ENCODE measurements at regions not wholly inside any gene's neighbourhood (a gene's known extent, or its start where the extent isn't known, plus 50 kb on each side); places are given as distances from the start of the nearest gene placed in this dataset.
"Not testable (repeated sequence)": the region's sequence is repeated elsewhere in the genome, so short reads cannot be mapped to it uniquely, and the experiment has no call there.

DNA sequence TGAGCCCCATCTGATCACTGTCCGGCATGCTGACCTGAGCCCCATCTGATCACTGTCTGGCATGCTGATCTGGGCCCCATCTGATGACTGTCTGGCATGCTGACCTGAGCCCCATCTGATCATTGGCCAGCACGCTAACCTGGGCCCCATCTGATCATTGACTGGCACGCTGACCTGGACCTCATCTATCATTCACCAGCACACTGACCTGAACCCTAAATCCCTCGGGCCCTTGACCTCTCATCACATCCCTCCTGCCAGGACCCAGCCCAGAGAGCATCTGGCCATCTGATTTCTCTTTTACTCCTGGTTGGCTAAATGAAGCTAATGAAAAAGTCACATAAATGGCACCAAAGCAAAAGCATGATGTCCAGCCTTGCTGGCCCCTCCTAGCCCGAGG, 207.1 kb downstream of the NDUFA10 start:
- no peak for DNase-seq

DNA sequence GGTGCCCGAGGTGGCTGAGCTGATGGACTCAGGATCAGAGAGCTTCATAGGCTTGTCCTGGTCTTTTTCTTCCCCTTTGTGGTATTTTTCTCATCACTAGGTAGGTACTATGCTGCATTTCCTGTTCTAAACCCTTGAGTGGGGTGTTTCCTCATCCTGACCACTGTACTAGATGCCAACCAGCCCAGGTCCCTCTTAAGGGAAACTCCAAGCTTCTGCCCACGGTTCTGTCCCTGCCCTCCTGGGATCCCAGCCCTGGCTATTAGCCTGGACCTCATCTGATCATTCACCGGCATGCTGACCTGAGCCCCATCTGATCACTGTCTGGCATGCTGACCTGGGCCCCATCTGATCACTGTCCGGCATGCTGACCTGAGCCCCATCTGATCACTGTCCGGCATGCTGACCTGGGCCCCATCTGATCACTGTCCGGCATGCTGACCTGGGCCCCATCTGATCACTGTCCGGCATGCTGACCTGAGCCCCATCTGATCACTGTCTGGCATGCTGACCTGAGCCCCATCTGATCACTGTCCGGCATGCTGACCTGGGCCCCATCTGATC, 207.6 kb downstream of the NDUFA10 start:
- not testable (repeated sequence) for DNase-seq

DNA sequence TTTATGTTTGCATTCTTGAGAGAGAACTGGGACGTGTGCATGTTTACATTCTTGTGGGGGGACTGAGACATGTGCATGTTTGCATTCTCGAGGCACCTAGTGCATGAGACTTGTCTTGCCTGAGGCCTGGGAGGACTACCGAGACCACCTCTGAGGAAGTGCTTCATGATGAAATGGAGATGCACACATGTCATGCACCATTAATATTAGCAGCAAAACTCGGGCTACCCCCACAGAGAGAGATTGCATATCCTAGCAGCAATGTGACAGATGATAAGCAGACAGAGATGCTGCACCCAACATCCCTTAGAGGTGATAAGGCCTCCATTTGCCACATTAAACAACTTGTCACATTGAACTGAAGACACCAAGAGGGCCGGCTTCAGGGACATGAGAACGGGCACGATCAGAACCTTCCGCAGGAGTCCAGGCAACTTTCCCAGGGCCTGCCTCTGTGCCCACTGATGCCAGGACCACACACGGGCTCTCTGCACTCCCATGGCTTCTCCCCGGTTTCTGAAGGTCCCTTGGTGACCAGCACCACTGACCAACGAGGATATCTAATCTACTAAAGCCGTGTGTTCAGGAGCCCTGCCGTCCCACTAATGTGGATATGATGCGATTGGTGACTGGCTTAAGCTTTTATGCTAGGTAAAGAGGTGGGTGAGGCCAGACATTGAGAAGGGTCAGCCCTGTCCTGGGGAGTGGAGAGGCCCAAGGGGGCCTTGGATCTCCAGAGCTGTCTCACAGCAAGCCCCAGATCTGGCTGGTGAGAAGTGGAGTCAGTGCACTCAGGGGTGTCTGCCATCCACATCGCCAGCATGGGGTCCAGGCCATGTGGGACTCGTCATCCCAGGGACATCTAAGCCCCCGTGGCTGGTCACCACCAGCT, 208.3 kb downstream of the NDUFA10 start:
- DNase-seq: peak; percentile 35

DNA sequence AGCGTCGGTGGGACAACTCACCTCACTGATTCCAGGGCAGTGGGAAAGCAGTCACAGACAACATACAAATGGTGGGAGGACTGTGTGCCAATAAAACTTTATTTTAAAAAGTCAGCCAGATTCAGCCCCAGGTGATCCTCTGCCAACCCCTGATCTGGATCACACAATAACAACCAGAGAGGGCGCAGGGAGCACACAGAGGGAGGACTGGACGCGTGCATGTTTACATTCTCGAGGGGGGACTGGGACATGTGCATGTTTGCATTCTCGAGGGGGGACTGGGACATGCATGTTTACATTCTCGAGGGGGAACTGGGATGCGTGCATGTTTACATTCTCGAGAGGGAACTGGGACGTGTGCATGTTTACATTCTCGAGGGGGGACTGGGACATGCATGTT, 209.5 kb downstream of the NDUFA10 start:
- peak; percentile 37 for DNase-seq

DNA sequence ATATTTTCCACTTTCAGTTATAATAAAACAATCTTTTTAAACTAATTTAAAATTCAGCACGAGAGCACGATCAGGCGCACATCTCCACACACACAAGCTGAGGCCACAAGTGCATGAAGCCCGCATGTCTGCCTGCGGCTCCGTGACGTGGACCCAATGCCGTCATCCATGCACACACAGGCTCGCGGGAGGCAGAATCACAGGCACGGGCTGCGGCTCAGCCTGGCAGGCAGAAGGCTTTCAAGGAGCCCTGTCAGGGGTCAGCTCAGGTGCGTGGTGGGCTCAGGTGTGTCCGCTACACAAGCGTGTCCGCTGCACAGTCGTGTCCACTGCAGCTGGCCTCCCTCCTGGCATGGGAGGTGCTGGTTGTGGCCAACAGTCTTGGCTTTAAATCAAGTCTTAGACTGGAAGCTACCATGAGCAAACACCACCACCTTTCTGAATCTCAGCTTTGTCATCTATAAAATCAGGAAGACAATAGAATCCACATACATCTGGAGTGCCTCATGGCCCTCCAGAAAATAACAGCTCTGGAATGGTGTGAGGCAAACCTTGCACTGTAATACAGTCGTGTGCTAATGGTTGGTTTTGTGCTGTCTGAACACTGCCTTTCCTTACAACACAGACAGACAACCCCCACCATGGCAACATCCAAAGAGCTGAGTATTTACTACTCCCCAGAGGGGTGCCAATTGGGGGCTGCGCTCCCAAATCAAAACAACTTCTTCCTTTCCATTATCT, 210.1 kb downstream of the NDUFA10 start:
- DNase-seq: peak; percentile 52

DNA sequence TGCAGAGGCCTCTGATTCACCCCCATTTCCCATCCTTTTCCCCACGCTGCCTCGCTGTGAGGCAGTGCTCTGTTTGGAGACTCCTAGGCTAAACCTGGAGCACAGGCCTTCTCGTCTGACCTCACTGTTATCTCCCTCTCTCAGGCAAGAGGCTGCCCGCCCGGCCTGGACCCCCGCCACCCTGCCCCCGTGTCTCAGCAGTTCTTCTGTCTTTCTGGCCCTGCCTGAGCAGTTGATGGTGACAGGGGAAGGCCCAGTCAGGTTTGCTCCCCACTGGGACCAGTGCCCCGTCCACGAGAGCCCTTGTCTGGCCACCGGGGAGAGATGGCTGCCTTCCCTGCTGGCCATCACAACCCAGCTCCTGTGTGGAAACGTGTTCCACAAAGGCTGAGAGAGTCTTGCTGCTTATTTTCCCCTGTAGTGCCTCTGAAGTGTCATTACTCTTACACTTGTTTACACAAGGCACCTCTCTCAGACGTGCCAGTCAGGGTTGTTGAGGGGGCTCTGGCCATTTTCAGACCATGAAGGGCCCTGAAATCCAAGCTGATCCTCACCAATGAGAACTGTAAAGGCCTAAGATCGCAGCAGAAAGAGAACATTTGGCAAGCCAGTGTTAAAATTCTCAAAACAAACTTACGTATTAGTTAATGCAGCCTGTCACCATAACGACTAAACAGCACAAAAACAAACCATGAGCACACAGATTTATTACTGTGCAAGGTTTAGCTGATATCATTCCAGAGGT, 210.9 kb downstream of the NDUFA10 start:
- DNase-seq: peak; percentile 36

DNA sequence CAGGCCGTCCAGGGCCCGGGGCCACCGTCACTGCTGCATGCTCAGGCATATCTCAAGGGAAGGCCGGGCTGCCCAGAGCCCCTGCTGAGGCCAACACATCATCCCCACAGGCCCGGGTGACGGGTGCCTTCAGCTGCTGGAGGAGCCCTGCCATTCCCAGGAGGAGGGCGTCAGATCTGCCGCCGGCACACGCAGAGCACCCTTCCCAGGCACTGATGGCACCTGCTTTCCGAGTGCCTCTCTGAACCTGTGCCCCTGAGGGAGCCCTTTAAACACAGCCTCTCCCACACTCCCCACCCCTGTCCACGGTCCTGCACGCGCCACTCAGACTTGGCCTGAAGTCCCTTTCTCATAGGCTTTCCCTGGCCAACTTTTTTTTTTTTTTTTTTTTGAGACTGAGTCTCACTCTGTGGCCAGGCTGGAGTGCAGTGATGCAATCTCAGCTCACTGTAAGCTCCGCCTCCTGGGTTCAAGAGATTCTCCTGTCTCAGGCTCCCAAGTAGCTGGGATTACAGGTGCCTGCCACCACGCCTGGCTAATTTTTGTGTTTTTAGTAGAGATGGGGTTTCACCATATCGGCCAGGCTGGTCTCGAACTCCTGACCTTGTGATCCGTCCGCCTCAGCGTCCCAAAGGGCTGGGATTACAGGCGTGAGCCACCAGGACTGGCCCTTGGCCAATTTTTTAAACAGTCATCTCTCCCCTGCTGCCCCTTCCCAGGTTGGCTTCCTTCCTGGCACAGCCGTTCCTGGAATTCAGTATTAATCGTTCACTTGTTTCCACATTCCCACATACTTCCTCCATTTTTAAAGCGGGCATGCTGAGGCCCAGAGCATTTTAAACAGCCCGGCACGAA, 211.7 kb downstream of the NDUFA10 start:
- DNase-seq: no peak

DNA sequence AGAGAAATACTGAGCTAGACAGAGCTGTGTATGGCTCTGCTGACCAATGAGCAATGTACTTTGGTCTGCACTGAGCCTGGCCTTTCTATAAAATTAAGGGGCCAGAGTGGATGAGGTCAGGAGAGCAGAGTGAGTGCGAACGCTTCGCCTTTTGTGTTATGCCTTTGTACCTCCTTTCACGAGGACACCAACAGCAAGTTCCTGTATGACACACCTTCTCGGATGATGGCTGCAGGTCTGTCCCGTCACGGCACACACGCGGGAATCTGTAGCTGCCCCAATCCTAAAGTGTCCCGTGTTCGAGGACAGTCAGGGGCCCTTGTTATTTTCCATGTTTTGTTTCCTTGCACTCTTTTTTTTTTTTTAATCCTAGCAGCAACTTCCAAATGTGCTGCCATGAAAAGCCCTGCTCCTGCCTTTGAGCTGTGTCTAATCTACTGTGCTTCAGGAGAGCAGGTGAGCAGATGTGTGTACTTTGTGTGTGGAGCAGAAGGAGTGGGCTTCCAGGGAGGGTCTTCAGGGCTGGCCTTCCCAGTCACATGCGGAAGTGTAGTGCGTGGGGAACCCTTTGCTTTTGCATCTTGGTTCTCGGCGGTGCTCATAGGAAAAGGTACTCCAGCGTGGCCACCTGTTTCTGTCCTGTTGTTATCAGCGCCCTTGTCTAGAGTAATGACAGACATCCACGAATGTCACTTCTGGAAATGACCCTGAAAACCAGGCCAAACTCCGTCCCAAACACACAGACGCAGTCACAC, 213.2 kb downstream of the NDUFA10 start:
- no peak for DNase-seq

DNA sequence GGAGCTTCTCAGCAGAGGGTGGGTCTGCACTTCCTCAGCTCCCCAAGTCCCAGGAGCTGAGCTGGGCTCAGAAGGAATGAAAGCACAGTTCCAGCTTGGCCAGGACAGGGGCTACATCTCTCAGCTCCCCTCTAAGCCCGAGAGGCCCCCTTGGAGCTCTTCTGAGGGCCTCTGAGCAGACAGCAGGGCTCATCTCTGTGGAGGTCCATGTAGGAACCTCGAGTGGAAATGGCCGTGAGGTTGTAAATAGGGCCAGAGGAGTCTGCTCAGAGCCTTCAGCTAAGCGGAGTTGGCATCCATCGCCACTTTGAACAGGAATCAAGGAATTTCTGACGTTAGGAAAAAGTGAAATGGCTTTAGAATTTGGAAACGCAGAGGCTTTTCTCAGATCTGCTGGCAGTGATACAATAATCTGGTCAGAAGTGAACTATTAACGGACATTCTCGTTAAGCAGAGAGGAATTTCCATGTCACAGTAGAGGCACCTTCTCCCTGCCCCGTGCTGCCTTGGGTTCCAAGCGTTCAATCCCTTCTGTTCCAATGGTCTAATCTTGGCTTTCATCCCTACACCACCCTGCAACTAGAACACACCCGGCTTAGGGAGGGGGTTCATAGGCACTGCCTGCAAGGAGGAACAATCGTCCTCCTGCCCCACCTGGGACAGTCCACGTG, 213.9 kb downstream of the NDUFA10 start:
- DNase-seq: peak; percentile 35

DNA sequence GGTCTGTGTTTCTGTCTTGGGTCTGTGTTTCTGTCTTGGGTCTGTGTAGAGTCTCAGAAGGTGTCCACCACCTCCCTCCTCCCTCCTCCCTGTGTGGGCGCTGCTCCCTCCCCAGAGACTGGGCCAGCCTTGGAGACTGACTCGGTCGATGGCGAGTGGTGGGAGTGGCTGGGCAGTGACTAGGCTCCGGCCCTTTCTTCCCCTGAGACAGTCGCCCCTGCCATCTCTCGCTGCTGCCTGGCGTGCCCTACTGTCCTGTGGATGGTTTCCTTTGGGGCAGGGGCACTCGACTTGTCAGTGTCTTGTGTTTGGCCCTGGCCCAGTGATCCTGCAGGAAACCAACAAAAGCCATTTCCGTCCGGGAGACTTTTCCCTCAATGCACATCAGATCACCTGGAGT, 215.8 kb downstream of the NDUFA10 start:
- DNase-seq: peak; percentile 40

DNA sequence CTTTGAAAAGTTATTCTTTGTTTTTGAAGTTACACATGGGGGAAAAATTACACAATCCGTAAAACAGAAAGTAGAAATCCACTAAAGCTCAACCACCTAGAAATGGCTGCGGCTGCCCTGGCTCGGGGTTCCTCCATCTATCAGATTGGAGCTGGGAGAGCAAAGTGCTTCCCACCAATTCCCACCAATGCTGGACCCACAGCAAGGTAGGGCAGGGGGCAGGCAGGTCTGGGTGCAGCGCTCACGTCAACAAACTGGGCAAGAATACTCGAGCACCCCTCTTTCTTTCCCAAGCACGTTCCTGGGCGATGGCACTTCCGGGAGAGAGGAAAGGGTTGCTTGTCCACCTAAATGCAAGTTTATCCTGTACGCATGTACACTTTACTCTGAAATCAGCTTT, 217.6 kb downstream of the NDUFA10 start:
- DNase-seq: peak; percentile 42

DNA sequence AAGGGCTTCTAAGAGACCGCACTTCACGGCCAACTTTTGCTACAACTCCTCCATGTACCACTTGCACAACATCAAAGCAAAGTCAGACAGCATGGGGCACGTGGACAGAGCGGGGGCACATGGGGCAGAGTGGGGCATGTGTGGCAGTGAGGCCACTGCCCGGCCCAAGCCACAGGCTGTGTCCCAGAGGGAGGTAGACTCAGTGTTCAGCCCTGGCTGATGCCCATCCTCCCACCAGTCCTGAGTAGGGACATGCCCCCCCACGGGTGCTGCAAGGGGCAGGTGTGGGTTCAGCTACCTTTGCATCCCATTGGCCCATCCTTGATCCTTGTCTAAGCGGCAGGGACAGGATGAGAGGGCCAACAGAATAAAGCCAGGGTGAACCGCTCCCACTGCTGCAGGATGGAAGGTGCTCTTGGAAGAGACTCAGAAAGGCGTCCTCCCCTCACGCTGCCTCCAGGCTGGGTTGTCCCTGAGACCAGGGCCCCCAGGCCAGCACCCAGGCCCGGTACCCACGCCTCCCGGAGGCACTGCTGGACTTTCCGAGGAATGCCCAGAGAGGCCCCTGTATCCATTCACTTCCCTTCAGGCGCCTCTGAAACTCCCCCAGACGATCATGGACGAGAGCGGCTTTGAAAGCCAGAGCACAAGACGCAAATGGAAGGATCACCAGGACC, 218.2 kb downstream of the NDUFA10 start:
- peak; percentile 43 for DNase-seq

DNA sequence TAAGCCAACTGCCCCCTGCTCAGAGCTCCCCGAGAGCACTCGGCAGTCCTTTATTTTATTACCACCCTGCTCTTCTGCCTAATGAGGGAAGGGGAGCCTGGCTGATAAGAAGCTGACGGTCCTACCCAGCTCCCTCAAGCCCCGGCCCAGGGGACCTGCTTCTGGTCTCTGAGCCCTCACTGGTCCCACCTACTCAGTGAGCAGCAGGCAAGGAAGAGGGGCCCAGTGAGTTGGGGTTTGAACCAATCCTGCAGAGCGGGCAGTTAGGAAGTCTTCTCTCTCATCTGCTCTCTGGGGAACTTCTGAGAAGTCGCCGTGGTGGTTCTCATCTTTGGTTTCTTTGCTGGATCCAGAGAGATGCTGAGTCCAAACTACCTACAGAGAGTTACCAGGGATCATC, 218.9 kb downstream of the NDUFA10 start:
- no peak for DNase-seq

DNA sequence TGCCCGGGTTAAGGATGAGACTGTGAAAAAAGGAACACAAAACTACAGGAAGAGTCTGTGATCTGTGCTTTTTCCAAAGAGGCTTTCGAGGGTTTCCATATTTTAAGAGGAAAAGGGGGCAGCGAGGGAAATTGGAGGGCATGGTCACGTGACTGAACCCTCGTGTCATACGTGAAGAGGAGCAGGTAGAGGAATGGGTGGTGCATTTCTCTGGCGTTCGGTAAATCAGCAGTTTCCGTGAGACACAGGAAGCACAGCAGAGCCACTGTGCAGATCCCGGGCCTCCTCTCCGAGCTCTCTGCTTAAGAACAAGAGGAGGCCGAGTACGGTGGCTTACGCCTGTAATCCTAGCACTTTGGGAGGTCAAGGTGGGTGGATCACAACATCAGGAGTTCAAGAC, 219.7 kb downstream of the NDUFA10 start:
- no peak for DNase-seq

DNA sequence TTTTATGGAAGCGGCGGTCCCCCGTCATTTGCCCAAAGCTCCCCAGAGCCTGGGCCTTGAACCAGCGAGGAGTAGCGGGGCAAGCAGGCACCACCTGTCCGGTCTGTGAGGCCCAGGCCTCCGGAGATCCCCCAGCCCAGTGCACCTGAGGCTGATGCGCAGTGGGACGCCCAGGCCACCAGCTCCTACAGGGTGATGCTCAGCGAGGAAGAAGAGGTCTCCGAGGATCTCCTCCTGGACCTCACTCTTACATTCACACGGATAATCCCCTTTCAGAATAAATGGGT, 220.2 kb downstream of the NDUFA10 start:
- DNase-seq: no peak

DNA sequence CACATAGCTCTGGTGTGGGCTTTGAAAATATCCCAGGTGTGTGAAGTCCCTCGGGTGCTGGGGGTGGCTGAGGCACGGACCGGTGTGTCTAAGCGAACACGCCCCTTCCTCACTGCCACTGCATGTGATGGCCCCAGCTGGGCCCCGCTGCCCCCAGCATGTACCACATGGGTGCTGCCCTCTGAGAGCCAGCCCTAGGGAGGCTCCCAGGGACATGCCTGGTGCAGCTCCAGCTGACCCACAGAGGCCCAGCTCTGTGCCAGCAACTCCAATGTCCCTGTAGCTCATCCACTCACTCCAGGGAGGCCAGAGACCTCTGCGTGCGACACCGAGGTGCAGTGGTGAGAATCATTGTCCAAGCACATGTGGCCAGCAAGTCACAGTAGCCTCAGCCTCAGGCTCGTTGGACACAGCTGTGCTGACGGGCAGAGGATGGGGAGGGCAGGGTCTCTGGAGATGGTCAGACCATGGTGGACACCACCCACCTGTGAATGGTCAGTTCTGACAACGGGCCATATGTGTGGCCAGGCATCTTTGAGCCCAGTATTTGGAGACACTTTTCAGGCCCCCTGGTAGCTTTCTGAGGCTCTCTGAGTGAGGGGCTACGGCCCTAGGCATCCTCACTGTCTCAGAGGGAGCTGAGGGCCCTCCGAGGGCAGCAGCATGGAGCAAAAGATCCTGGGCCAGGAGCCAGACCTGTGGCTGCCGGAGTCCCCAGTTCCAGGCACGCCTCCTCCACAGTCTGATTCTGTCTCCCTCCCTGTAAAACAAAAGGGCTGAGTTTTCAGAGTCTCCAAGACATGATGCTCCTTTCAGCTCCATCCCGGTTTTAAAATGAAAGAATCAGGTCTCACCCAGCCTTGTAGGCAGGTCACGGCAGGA, 220.7 kb downstream of the NDUFA10 start:
- peak; percentile 42 for DNase-seq

DNA sequence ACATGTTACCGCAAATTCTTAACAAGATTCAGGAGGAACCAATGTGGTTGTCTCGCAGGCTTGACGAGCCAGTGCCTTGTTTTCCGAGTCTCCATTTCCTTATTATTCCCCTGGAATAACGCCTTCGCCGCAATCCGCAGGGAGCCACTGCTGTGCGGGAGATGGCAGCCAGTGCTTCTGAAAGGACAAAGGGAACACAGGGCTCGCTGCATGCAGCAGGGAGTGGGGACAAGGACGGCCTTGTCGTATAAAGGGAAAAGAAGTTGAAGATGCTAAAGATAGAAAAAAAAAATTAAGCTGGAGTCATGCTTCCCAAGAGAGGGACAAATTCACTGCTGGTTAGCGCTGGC, 221.4 kb downstream of the NDUFA10 start:
- peak; percentile 25 for DNase-seq

DNA sequence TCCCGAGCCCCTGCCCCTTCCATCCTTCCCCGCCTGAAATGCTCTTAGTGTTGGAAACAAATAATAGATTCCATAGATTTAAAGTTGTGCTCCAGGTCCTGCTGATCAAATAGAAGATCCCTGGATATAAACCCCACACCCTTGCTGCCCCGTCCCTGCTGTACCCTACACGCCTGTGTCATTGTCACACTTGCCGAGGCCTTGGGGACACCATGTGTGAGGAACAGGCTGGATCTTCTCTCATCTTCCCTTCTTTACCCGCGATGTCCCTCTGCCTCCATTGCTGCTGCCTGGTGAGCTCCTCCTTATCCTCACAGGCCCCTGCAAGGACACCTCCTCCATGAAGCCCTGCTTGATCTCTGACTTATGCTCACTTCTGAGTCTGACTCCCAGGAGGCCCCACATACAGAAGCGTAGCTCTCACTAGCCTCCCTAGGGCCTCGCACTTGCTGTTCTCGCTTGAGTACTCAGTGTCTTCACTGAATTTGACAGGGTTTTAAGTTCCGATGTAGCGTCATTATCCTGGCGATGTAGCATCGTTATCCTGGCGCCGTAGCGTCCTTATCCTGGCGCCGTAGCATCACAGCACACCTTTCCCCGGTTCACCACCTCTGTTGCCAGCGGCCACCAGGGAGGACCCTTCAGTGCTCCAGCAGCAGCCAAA, 221.9 kb downstream of the NDUFA10 start:
- peak; percentile 35 for DNase-seq

DNA sequence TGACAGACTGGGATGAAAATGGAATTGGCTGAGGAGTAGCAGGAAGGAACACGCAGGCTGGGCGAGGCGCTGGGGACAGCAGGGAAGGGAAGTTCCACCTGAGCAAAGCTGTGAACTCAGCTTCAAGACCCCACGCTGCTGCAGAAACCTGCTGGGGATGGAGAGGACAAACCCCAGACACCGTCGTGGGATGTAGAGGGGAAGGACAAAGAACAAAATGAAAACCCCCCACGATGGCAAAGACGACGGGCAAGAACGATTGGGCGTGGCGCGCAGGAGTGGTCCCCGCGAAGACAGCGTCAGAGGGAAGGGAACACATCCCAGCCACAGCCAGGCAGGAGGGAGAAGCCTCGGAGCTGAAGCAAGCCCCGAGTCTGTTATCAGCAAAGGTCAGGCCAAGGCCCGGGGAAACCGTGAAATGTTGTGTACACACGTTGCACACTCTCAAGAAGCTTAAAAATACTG, 222.9 kb downstream of the NDUFA10 start:
- peak; percentile 32 for DNase-seq
